ENCODE measurements at regions not wholly inside any gene's neighbourhood (a gene's known extent, or its start where the extent isn't known, plus 50 kb on each side); places are given as distances from the start of the nearest gene placed in this dataset.

- ATAC-seq (replicated peaks in 1 of 4) (no peak), DNase-seq (no peak)
- no peaks in the 10 kb centered on the region for H3K27me3 ChIP-seq (replicated peaks in 1 of 2; ENCODE audit: control insufficient read depth in 2 of 2, extremely low read depth in 1 of 2, insufficient read depth in 2 of 2, low read length in 1 of 2)
- H3K9me3 ChIP-seq: no peaks in the 10 kb centered on the region
- no peaks in the 10 kb centered on the region for H3K36me3 ChIP-seq (ENCODE audit: control insufficient read depth in 2 of 2, extremely low read depth in 1 of 2, insufficient read depth in 1 of 2, low read length in 1 of 2)
- ChIA-PET POLR2A (no interaction called here), CTCF (no interaction called here)
- no peaks in the 10 kb centered on the region for H3K4me1 ChIP-seq (ENCODE audit: control insufficient read depth in 1 of 2, extremely low read depth in 1 of 2, insufficient read depth in 2 of 2, low read length in 2 of 2)
- Mint-ChIP-seq H3K4me3 (no peak overlapping the region), H3K4me1 (no peaks in the 10 kb centered on the region), H3K27me3 (no peaks in the 10 kb centered on the region), H3K36me3 (no peaks in the 10 kb centered on the region), H3K9me3 (peaks cover 9 to 14% (median 13%) of the 10 kb centered on the region in 3 donors), H3K27ac (no peak overlapping the region)
- H3K27ac ChIP-seq (ENCODE audit: low read length): no peak overlapping the region
- H3K4me3 ChIP-seq (ENCODE audit: control insufficient read depth in 1 of 2, extremely low read depth in 1 of 2, low read length in 1 of 2): no peak overlapping the region
- WGBS (ENCODE audit: insufficient coverage): 73% methylated on average over 5 of the region's 5 CpGs
Observed at GRCh38 chr3:164927728-164928127, 150.6 kb downstream of the SI start.

GRCh38 chr3:164918905-164919304, 159.4 kb downstream of the SI start:
- no peaks in the 10 kb centered on the region for H3K27me3 ChIP-seq (replicated peaks in 1 of 2; ENCODE audit: control insufficient read depth in 2 of 2, extremely low read depth in 1 of 2, insufficient read depth in 2 of 2, low read length in 1 of 2)
- ChIA-PET CTCF (no interaction called here), POLR2A (no interaction called here)
- Mint-ChIP-seq H3K4me1 (no peaks in the 10 kb centered on the region), H3K36me3 (no peaks in the 10 kb centered on the region), H3K4me3 (no peak overlapping the region), H3K9me3 (peaks cover 5 to 16% (median 12%) of the 10 kb centered on the region in 3 donors), H3K27me3 (no peaks in the 10 kb centered on the region), H3K27ac (no peak overlapping the region)
- H3K9me3 ChIP-seq: no peaks in the 10 kb centered on the region
- no peaks in the 10 kb centered on the region for H3K36me3 ChIP-seq (ENCODE audit: control insufficient read depth in 2 of 2, extremely low read depth in 1 of 2, insufficient read depth in 1 of 2, low read length in 1 of 2)
- H3K27ac ChIP-seq (ENCODE audit: low read length): no peak overlapping the region
- no peak for ATAC-seq (replicated peaks in 1 of 4)
- no peaks in the 10 kb centered on the region for H3K4me1 ChIP-seq (ENCODE audit: control insufficient read depth in 1 of 2, extremely low read depth in 1 of 2, insufficient read depth in 2 of 2, low read length in 2 of 2)
- DNase-seq: no peak
- WGBS (ENCODE audit: insufficient coverage): 100% methylated on average over 1 of the region's 2 CpGs
- H3K4me3 ChIP-seq (ENCODE audit: control insufficient read depth in 1 of 2, extremely low read depth in 1 of 2, low read length in 1 of 2): no peak overlapping the region

- Mint-ChIP-seq H3K4me3 (no peak overlapping the region), H3K27me3 (no peaks in the 10 kb centered on the region), H3K9me3 (peaks cover 12 to 28% (median 19%) of the 10 kb centered on the region in 3 donors), H3K27ac (no peak overlapping the region), H3K36me3 (no peaks in the 10 kb centered on the region), H3K4me1 (no peaks in the 10 kb centered on the region)
- ChIA-PET POLR2A (no interaction called here), CTCF (no interaction called here)
- Histone ChIP-seq H3K27ac (ENCODE audit: low read length) (no peak overlapping the region), H3K4me1 (ENCODE audit: control insufficient read depth in 1 of 2, extremely low read depth in 1 of 2, insufficient read depth in 2 of 2, low read length in 2 of 2) (no peaks in the 10 kb centered on the region), H3K27me3 (replicated peaks in 1 of 2; ENCODE audit: control insufficient read depth in 2 of 2, extremely low read depth in 1 of 2, insufficient read depth in 2 of 2, low read length in 1 of 2) (no peaks in the 10 kb centered on the region), H3K4me3 (ENCODE audit: control insufficient read depth in 1 of 2, extremely low read depth in 1 of 2, low read length in 1 of 2) (no peak overlapping the region), H3K9me3 (no peaks in the 10 kb centered on the region), H3K36me3 (ENCODE audit: control insufficient read depth in 2 of 2, extremely low read depth in 1 of 2, insufficient read depth in 1 of 2, low read length in 1 of 2) (no peaks in the 10 kb centered on the region)
- DNase-seq (no peak), ATAC-seq (replicated peaks in 1 of 4) (no peak)
- WGBS (ENCODE audit: insufficient coverage): 100% methylated on average over 1 of the region's 2 CpGs
Observed at GRCh38 chr3:164912916-164913315, 165.4 kb downstream of the SI start.

GRCh38 chr3:164903820-164904451, 174.4 kb downstream of the SI start:
- Mint-ChIP-seq H3K4me1 (no peaks in the 10 kb centered on the region), H3K4me3 (no peak overlapping the region), H3K27me3 (no peaks in the 10 kb centered on the region), H3K9me3 (peaks cover 9 to 13% (median 10%) of the 10 kb centered on the region in 3 donors), H3K36me3 (no peaks in the 10 kb centered on the region), H3K27ac (no peak overlapping the region)
- Histone ChIP-seq H3K4me1 (ENCODE audit: control insufficient read depth in 1 of 2, extremely low read depth in 1 of 2, insufficient read depth in 2 of 2, low read length in 2 of 2) (no peaks in the 10 kb centered on the region), H3K36me3 (ENCODE audit: control insufficient read depth in 2 of 2, extremely low read depth in 1 of 2, insufficient read depth in 1 of 2, low read length in 1 of 2) (no peaks in the 10 kb centered on the region), H3K27ac (ENCODE audit: low read length) (no peak overlapping the region), H3K4me3 (ENCODE audit: control insufficient read depth in 1 of 2, extremely low read depth in 1 of 2, low read length in 1 of 2) (no peak overlapping the region), H3K27me3 (replicated peaks in 1 of 2; ENCODE audit: control insufficient read depth in 2 of 2, extremely low read depth in 1 of 2, insufficient read depth in 2 of 2, low read length in 1 of 2) (no peaks in the 10 kb centered on the region), H3K9me3 (no peaks in the 10 kb centered on the region)
- ChIA-PET POLR2A (no interaction called here), CTCF (no interaction called here)
- 74% methylated on average over 4 of the region's 5 CpGs for WGBS (ENCODE audit: insufficient coverage)
- ATAC-seq (replicated peaks in 1 of 4) (no peak), DNase-seq (no peak)

GRCh38 chr3:164897342-164897741, 181.0 kb downstream of the SI start:
- Histone ChIP-seq H3K4me3 (ENCODE audit: control insufficient read depth in 1 of 2, extremely low read depth in 1 of 2, low read length in 1 of 2) (no peak overlapping the region), H3K36me3 (ENCODE audit: control insufficient read depth in 2 of 2, extremely low read depth in 1 of 2, insufficient read depth in 1 of 2, low read length in 1 of 2) (no peaks in the 10 kb centered on the region), H3K27me3 (replicated peaks in 1 of 2; ENCODE audit: control insufficient read depth in 2 of 2, extremely low read depth in 1 of 2, insufficient read depth in 2 of 2, low read length in 1 of 2) (no peaks in the 10 kb centered on the region), H3K4me1 (ENCODE audit: control insufficient read depth in 1 of 2, extremely low read depth in 1 of 2, insufficient read depth in 2 of 2, low read length in 2 of 2) (no peaks in the 10 kb centered on the region), H3K27ac (ENCODE audit: low read length) (no peak overlapping the region), H3K9me3 (peaks cover 2% of the 10 kb centered on the region)
- no peak for ATAC-seq (replicated peaks in 1 of 4)
- Mint-ChIP-seq H3K27ac (no peak overlapping the region), H3K36me3 (no peaks in the 10 kb centered on the region), H3K9me3 (peaks cover 15 to 17% (median 16%) of the 10 kb centered on the region in 3 donors), H3K4me3 (no peak overlapping the region), H3K4me1 (no peaks in the 10 kb centered on the region), H3K27me3 (no peaks in the 10 kb centered on the region)
- WGBS (ENCODE audit: insufficient coverage): no CpG with 5 or more reads among the region's 1 CpG
- POLR2A ChIA-PET: no interaction called here
- no peak for DNase-seq
- CTCF ChIA-PET: no interaction called here

GRCh38 chr3:164890061-164890460, 188.2 kb downstream of the SI start:
- Histone ChIP-seq H3K27me3 (replicated peaks in 1 of 2; ENCODE audit: control insufficient read depth in 2 of 2, extremely low read depth in 1 of 2, insufficient read depth in 2 of 2, low read length in 1 of 2) (no peaks in the 10 kb centered on the region), H3K9me3 (peaks cover 7% of the 10 kb centered on the region), H3K4me3 (ENCODE audit: control insufficient read depth in 1 of 2, extremely low read depth in 1 of 2, low read length in 1 of 2) (no peak overlapping the region), H3K27ac (ENCODE audit: low read length) (no peak overlapping the region), H3K36me3 (ENCODE audit: control insufficient read depth in 2 of 2, extremely low read depth in 1 of 2, insufficient read depth in 1 of 2, low read length in 1 of 2) (no peaks in the 10 kb centered on the region), H3K4me1 (ENCODE audit: control insufficient read depth in 1 of 2, extremely low read depth in 1 of 2, insufficient read depth in 2 of 2, low read length in 2 of 2) (no peaks in the 10 kb centered on the region)
- Mint-ChIP-seq H3K4me1 (no peaks in the 10 kb centered on the region), H3K27ac (no peak overlapping the region), H3K27me3 (no peaks in the 10 kb centered on the region), H3K4me3 (no peak overlapping the region), H3K9me3 (peaks cover 12 to 25% (median 12%) of the 10 kb centered on the region in 3 donors), H3K36me3 (no peaks in the 10 kb centered on the region)
- ChIA-PET POLR2A (interaction anchor here in 1 of 2 donors (0.7 kb wide), 1 partner anchor 10 kb away, joined by 3 read pairs; no protein-coding TSS in a partner anchor), CTCF (no interaction called here)
- ATAC-seq (replicated peaks in 1 of 4) (no peak), DNase-seq (no peak)

GRCh38 chr3:164883171-164883570, 195.1 kb downstream of the SI start:
- Mint-ChIP-seq H3K9me3 (peaks cover 5 to 10% (median 6%) of the 10 kb centered on the region in 3 donors), H3K36me3 (no peaks in the 10 kb centered on the region)

More at GRCh38 chr3:164883171-164883570, 195.1 kb downstream of the SI start:
- Histone ChIP-seq H3K4me3 (ENCODE audit: control insufficient read depth in 1 of 2, extremely low read depth in 1 of 2, low read length in 1 of 2) (no peak overlapping the region), H3K27ac (ENCODE audit: low read length) (no peak overlapping the region), H3K4me1 (ENCODE audit: control insufficient read depth in 1 of 2, extremely low read depth in 1 of 2, insufficient read depth in 2 of 2, low read length in 2 of 2) (no peaks in the 10 kb centered on the region), H3K36me3 (ENCODE audit: control insufficient read depth in 2 of 2, extremely low read depth in 1 of 2, insufficient read depth in 1 of 2, low read length in 1 of 2) (no peaks in the 10 kb centered on the region), H3K27me3 (replicated peaks in 1 of 2; ENCODE audit: control insufficient read depth in 2 of 2, extremely low read depth in 1 of 2, insufficient read depth in 2 of 2, low read length in 1 of 2) (no peaks in the 10 kb centered on the region), H3K9me3 (peaks cover 5% of the 10 kb centered on the region)
- no peaks in the 10 kb centered on the region for H3K27me3 Mint-ChIP-seq
- DNase-seq (no peak), ATAC-seq (replicated peaks in 1 of 4) (no peak)
- ChIA-PET POLR2A (no interaction called here), CTCF (no interaction called here)
- H3K4me3 Mint-ChIP-seq: no peak overlapping the region
- H3K27ac Mint-ChIP-seq: no peak overlapping the region
- H3K4me1 Mint-ChIP-seq: no peaks in the 10 kb centered on the region

Data from T-cell (primary cell).